OCI-LY7 (cell line): ENCODE measurements at regions not wholly inside any gene's neighbourhood (a gene's known extent, or its start where the extent isn't known, plus 50 kb on each side); places are given as distances from the start of the nearest gene placed in this dataset.

Experiments used
- EZH2phosphoT487 ChIP-seq: fragments of 200-600 bp; sonication (generic); IDR thresholded peaks from 2 replicates; pipeline ENCODE4 v1.6.1; 2018; ENCODE audit warnings: low read depth, borderline replicate concordance, mild to moderate bottlenecking, mixed run types, antibody characterized with exemption, low read length, moderate library complexity, mixed read lengths
- TF ChIP-seq, protein P1 (sequence below): fragments of 200-600 bp; sonication (generic); conservative IDR thresholded peaks from 2 replicates; pipeline ENCODE4 v1.5.1; 2014; ENCODE audit warnings: mild to moderate bottlenecking, antibody characterized with exemption, low read length, moderate library complexity, mixed read lengths

DNA sequence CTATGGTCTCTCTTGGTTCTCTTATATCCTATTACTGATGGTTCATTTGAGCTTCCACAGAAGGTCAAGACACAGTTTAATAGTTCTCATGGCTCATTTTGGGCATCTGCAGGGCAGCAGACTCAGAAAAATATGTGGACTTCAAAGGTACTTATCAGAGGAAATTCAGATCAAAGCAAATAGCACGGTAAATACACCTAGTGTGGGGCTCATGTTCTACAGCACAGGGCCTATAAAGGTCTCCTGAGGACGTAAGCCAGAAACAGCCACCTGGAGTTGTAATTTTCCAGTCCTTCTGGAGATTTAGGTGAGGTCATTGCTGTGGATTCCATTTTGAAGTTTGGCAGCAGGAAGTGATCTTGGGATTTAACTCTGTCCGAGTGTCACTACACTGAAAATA is 134.5 kb upstream of the SGO1 start:
- TF ChIP-seq, protein P1, sequence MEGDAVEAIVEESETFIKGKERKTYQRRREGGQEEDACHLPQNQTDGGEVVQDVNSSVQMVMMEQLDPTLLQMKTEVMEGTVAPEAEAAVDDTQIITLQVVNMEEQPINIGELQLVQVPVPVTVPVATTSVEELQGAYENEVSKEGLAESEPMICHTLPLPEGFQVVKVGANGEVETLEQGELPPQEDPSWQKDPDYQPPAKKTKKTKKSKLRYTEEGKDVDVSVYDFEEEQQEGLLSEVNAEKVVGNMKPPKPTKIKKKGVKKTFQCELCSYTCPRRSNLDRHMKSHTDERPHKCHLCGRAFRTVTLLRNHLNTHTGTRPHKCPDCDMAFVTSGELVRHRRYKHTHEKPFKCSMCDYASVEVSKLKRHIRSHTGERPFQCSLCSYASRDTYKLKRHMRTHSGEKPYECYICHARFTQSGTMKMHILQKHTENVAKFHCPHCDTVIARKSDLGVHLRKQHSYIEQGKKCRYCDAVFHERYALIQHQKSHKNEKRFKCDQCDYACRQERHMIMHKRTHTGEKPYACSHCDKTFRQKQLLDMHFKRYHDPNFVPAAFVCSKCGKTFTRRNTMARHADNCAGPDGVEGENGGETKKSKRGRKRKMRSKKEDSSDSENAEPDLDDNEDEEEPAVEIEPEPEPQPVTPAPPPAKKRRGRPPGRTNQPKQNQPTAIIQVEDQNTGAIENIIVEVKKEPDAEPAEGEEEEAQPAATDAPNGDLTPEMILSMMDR = no peak
- no peak for TF ChIP-seq EZH2phosphoT487
